ENCODE measurements at regions not wholly inside any gene's neighbourhood (a gene's known extent, or its start where the extent isn't known, plus 50 kb on each side); places are given as distances from the start of the nearest gene placed in this dataset.

DNA sequence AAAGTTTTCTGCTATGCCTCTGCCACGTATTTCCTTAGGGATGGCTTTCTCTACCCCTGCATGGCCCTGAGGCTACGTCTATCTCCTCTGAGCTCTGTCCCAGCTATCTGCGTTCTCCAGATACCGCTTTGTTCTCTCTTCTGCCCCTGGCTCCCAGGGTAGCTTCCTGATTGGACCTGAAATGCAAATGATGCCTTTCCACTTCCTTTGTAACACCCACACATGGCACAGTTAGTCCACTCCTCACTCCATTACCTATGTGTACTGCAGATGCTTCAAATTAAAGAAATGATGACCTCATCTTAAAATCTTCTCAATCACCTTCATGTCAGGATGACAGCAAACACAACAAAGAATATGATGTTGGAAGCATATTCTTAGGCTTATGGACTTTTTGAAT lies 138.6 kb upstream of the POGK start:
- Histone ChIP-seq H3K27me3 (ENCODE audit: control insufficient read depth, insufficient read depth, low read length) (no peaks in the 10 kb centered on the region), H3K4me3 (ENCODE audit: low read depth, low read length) (no peak overlapping the region), H3K36me3 (ENCODE audit: control insufficient read depth, insufficient read depth, low read length) (no peaks in the 10 kb centered on the region)
- DNase-seq (ENCODE audit: low read depth), result no peak
- TF ChIP-seq, protein P1, sequence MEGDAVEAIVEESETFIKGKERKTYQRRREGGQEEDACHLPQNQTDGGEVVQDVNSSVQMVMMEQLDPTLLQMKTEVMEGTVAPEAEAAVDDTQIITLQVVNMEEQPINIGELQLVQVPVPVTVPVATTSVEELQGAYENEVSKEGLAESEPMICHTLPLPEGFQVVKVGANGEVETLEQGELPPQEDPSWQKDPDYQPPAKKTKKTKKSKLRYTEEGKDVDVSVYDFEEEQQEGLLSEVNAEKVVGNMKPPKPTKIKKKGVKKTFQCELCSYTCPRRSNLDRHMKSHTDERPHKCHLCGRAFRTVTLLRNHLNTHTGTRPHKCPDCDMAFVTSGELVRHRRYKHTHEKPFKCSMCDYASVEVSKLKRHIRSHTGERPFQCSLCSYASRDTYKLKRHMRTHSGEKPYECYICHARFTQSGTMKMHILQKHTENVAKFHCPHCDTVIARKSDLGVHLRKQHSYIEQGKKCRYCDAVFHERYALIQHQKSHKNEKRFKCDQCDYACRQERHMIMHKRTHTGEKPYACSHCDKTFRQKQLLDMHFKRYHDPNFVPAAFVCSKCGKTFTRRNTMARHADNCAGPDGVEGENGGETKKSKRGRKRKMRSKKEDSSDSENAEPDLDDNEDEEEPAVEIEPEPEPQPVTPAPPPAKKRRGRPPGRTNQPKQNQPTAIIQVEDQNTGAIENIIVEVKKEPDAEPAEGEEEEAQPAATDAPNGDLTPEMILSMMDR (IDR thresholded peaks at IDR 0.05; ENCODE audit: insufficient read depth, low read depth, low read length), result no peak
- POLR2A ChIA-PET, result no interaction called here
- CTCF ChIA-PET, result interaction anchor here (1.3 kb wide), 1 partner anchor 11 kb away, joined by 3 read pairs; no protein-coding TSS in a partner anchor

DNA sequence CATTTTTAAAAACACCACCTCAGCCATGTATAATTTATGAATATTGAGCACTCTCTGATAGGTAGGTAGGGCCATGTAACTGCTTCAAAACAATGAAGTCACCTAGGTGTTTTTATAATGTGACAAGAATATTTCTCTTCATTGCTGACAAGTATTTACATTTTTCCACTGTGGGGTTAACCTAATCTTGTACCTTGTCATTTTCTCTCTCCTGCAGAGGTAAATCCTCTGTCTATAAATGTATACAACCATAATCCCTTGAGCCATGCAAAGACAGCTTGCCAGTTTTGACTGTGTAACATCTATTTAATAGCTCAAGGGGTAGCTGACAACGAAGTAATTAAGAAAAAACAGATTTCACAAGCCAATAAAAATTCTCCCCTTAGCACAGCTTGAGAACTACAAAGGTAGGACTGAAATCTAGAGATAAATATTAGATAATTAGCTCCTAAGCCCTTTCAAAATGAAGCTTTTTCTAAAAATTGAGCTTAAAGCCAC lies 137.6 kb upstream of the POGK start:
- no peaks in the 10 kb centered on the region for H3K27me3 ChIP-seq (ENCODE audit: control insufficient read depth, insufficient read depth, low read length)
- no peak overlapping the region for H3K4me3 ChIP-seq (ENCODE audit: low read depth, low read length)
- no peak for DNase-seq (ENCODE audit: low read depth)
- H3K36me3 ChIP-seq (ENCODE audit: control insufficient read depth, insufficient read depth, low read length), result no peaks in the 10 kb centered on the region
- POLR2A ChIA-PET, result no interaction called here
- CTCF ChIA-PET, result interaction anchor here (1.3 kb wide), 1 partner anchor 12 kb away, joined by 3 read pairs; no protein-coding TSS in a partner anchor
- TF ChIP-seq, protein P1 (IDR thresholded peaks at IDR 0.05; ENCODE audit: insufficient read depth, low read depth, low read length), result no peak

GRCh38 chr1:166703141-166703540 lies 136.1 kb upstream of the POGK start:
- Histone ChIP-seq H3K27me3 (ENCODE audit: control insufficient read depth, insufficient read depth, low read length) (no peaks in the 10 kb centered on the region), H3K4me3 (ENCODE audit: low read depth, low read length) (no peak overlapping the region), H3K36me3 (ENCODE audit: control insufficient read depth, insufficient read depth, low read length) (no peaks in the 10 kb centered on the region)
- ChIA-PET POLR2A (no interaction called here), CTCF (no interaction called here)
- no peak for DNase-seq (ENCODE audit: low read depth)
- TF ChIP-seq, protein P1 (IDR thresholded peaks at IDR 0.05; ENCODE audit: insufficient read depth, low read depth, low read length), result no peak

DNA sequence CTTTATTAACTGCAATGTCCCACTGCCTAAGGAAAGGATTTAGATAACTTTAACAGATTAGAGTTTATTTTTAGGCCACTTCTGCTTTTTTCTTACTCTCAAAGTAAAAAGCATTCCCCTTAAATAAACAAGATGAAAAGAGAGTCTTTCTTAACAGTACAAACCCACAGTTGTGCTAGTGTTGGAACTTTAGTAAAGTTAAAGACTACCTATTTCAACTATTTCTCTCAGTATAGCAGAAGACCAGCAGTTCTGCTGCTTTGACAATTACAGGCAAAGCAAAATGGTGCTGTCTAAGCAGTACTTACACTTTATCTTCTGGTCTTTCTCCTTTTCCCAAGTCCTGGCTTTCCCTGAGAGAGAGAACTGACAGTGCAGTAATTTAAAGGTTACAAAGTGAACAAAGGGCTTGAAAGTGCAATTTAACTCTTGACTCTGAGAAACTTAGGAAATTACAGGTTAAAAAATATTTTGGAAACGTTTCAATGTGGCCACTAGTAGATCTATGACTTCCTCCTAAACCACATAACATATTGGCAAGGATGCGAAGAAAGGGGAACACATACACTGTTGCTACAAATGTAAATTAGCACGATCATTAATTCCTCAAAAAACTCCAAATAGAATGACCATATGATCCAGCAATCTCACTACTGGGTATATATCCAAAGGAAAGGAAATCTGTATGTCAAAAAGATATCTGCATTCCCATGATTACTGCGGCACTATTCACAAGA lies 135.4 kb upstream of the POGK start:
- Histone ChIP-seq H3K27me3 (ENCODE audit: control insufficient read depth, insufficient read depth, low read length) (no peaks in the 10 kb centered on the region), H3K4me3 (ENCODE audit: low read depth, low read length) (no peak overlapping the region), H3K36me3 (ENCODE audit: control insufficient read depth, insufficient read depth, low read length) (no peaks in the 10 kb centered on the region)
- POLR2A ChIA-PET, result no interaction called here
- CTCF ChIA-PET, result no interaction called here
- TF ChIP-seq, protein P1 (IDR thresholded peaks at IDR 0.05; ENCODE audit: insufficient read depth, low read depth, low read length), result no peak
- DNase-seq (ENCODE audit: low read depth), result no peak

GRCh38 chr1:166705376-166706289 lies 133.6 kb upstream of the POGK start:
- H3K36me3 ChIP-seq (ENCODE audit: control insufficient read depth, insufficient read depth, low read length), result no peaks in the 10 kb centered on the region
- POLR2A ChIA-PET, result no interaction called here
- no peaks in the 10 kb centered on the region for H3K27me3 ChIP-seq (ENCODE audit: control insufficient read depth, insufficient read depth, low read length)
- CTCF ChIA-PET, result no interaction called here
- DNase-seq (ENCODE audit: low read depth), result no peak
- no peak overlapping the region for H3K4me3 ChIP-seq (ENCODE audit: low read depth, low read length)
- TF ChIP-seq, protein P1 (IDR thresholded peaks at IDR 0.05; ENCODE audit: insufficient read depth, low read depth, low read length), result no peak
